GM18870 (cell line): ENCODE measurements at regions not wholly inside any gene's neighbourhood (a gene's known extent, or its start where the extent isn't known, plus 50 kb on each side); places are given as distances from the start of the nearest gene placed in this dataset.
"Not testable (repeated sequence)": the region's sequence is repeated elsewhere in the genome, so short reads cannot be mapped to it uniquely, and the experiment has no call there.

Experiments
- ATAC-seq: cut with Tn5 transposase; IDR thresholded peaks from one replicate; pipeline ENCODE4 v1.9.1; 2021; ENCODE audit warnings: moderate library complexity; ENCODE audit not compliant: unreplicated experiment

DNA sequence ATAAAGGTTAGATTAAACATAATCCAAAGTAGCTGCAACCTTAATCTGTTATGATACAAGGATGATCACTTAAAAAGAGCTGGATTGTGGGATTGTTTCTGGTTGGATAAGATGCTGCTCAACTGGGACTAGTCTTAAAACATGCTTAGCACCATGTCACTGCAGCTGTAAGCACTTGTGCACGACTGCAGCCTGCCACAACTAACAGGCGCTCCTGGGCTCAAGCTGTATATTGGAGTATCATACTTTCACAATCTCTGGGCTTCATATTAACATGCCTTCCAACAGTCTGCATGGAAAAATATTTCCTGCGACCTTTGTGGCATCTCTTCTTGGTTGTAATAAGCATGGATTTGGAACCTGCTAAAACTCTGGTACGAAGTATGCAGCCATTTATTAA, 493.0 kb upstream of the PITX2 start:
- no peak for ATAC-seq

DNA sequence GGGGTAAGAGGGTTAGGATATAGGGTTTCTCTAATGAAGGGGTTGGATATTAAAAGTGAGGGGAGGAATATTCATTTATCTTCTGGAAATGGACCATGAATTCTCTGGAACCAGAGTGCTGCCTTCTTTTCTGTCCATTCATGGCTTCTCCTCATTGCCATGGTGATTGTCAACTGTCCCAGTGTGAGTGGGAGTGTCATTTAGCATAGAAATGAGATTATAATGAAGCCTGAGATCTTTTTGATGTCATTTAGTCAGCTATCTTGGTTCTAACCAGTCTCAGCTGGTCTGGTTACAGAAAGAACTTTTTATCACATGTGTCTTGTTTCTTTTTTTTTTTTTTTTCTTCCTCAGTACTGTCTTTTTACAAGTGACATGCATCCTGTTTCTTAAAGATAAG, 497.3 kb upstream of the PITX2 start:
- no peak for ATAC-seq

DNA sequence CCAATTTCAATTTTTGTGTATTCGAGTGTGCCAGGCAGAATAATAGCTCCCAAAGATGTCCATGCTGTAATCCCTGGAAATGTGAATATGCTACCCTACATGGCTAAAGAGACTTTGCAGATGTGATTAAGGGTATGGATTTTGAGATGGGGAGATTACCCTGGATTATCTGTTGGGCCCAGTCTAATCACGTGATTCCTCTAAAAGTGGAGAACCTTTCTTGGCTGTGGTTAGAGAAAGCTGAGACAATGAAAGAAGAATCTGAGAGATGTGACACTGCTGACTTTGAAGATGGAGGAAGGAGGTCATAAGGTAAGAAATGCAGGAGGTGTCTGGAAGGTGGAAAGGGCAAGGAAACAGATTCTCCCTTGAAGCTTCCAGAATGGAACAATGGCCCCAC, 503.5 kb upstream of the PITX2 start:
- no peak for ATAC-seq

DNA sequence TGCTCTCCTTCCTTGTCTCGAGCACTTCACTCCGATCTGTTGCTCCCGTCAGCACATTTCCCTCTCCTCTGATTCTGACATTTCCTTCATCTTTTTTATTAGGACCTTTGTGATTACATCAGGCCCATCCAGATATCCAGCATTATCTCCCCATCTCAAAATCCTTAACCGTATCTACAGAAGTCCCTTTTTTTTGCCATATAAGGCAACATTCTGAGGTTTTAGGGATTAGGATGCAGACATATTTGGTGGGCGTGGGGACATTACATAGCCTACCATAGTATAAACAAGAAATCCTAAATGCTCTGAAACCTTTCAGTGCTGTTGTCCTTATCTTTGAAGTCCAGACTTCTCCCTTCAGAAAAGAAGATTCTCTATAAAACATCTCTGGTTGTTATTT, 505.0 kb upstream of the PITX2 start:
- ATAC-seq = no peak

DNA sequence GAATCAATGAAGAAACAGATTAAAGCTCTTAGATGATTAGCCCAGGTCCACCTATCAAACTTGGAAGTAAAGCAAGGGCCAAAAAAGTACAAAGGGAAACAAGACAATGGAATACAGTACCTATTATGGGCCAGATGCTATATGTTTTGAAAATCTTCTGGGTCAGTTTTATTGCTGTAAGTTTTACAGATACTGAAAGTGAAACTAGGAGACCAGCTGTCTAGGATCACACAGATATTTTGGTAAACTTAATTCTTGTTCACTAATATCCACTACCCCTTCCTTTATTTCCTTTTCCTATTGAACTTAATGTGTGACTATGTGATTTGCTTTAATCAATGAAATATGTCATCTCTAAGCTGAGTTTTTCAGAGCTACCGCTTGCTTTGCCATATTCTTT, 505.4 kb upstream of the PITX2 start:
- no peak for ATAC-seq

DNA sequence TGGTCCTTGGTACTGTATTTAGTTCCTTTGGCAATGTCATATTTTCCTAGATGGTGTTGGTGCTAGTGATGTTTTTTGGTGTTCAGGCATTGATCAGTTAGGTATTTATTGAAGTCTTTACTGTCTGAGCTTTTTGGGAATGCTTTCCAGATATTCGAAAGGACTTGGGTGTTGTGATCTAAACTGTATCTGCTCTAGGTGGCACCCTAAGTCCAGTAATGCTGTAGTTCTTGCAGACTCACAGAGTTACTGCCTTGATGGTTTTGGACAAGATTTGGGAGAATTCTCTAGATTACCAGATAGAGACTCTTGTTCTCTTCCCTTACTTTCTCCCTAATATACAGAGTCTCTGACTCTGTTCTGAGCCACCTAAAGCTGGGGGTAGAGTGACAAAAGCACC, 513.6 kb upstream of the PITX2 start:
- no peak for ATAC-seq

DNA sequence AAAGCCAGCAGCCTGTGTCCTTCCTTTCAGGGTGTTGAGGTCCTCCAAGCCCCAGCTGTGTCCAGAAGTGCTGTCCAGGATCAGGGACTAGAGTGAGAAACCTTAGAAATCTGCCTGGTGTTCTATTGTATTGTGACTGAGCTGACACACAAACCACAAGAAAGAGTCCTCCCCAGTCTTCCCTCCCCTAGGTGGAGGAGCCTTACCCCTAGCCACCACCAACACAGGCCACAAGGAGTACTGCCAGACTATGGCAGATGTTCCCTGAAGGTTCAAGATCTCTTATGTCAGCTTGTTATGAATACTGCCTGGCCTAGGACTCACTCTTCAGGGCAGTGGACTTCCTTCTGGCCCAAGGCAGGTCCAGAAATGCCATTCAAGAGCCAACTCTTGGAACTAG, 514.1 kb upstream of the PITX2 start:
- no peak for ATAC-seq

DNA sequence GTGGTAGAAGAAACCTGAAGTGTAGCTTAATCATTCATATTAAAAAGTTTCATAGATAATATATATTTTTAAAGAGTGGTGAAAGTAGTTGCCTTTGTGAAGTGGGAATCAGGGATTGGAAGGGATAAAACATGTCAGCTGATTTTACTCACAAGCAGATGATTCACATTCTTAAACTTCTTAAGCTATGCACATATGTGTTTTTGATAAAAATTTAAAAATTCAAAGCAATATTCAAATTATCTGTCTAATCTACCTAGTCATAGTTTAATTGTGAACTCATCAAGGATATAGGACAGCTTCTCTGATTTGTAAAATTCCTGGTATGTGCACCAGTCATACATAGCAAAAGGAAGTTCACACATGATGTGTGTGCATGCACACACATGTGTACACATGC, 520.6 kb upstream of the PITX2 start:
- ATAC-seq = no peak

DNA sequence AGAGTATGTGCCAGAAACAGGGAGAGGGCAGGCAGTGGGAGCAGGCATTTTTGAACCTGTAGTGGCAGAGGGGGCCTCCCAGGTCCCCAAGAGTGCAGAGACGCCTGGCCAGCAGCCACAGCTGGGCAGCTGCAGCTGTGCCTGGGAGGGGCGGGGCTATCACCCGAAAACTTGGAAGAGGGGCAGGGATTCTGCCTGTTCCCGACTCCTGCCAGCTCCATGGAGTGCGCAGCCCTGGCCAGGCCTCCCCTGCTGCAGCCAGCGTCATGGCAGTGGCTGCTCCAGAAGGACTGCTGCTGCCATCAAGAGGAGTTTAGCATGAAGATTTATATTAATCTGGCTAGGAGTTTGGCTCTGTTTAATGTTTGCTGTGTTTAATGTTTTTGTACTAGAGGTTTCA, 532.1 kb upstream of the PITX2 start:
- no peak for ATAC-seq

DNA sequence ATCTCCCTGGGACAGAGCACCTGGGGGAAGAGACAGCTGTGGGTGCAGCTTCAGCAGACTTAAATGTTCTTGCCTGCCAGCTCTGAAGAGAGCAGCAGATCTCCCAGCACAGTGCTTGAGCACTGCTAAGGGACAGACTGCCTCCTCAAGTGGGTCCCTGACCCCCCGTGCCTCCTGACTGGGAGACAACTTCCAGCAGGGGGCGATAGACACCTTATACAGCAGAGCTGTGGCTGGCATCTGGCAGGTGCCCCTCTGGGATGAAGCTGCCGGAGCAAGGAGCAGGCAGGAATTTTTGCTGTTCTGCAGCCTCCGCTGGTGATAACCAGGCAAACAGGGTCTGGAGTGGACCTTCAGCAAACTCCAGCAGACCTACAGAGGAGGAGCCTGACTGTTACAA, 541.7 kb upstream of the PITX2 start:
- not testable (repeated sequence) for ATAC-seq

DNA sequence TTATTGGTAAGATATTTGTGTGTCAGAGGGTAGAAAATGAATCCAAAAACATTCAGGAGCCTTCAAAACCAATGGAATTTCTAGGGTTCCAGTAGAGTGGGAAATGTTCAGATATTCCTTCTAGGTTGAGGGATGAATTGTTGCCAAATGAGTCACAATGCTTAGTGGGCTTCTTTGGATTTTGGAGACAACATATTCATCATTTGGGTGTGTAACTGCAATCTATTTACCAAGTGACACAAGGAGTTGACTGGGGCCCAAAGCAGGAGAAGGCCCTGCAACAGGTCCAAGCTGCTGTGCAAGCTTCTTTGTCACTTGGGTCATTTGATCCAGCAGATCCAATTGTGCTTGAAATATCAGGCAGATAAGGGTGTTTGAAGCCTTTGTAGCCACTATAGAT, 551.5 kb upstream of the PITX2 start:
- ATAC-seq = no peak

DNA sequence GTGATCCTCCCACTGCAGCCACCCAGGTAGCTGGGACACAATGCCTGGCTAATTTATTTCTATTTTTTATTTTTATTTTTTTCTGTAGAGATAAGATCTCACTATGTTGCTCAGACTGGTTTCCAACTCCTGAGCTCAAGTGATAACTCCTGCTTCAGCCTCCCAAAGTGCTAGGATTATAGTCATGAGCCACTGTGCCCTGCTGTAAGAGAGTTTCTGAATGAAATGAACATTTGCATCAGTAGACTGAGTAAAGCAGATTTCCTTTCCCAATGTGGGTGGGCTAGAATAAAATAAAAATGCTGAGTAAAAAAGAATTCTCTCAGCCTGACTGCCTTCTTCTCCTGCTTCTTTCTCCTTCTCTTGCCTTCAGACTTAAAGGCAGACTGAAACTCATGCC, 555.4 kb upstream of the PITX2 start:
- no peak for ATAC-seq

DNA sequence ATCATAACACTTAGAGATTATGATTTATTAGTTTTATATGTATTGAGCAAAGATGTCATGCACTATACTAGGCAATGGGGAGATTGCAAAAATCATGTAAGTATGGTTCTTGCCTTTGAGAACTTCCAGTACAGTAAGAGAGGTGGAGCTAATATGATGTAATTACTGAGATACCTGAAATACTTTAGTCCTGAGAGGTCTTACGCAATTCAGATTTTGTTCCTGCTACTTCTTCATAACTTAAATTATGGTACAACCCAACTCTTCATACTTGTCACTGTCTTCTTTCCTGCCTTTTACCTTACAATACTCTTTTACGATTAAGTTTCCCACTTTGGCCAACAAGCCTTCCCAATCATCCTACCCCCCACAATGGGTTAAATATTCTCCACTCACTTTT, 564.2 kb upstream of the PITX2 start:
- no peak for ATAC-seq

DNA sequence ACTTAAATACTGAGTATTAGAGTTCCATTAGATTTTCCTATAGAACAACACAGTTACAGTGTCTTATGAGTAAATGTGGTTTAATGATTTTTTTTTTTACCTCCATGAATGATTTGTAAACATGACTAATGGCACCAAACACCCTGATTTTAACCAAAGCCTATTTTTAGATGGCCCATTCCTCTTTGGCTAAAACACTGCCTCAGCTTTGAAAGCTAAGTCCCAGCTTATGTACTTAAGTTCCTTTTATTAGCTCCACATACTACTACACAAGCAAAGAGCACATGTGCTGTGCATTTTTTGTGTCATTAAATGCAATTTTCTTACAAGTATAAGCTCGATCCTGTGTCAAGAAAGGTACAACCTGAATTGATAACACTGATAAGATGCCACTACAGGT, 575.6 kb upstream of the PITX2 start:
- ATAC-seq = no peak

DNA sequence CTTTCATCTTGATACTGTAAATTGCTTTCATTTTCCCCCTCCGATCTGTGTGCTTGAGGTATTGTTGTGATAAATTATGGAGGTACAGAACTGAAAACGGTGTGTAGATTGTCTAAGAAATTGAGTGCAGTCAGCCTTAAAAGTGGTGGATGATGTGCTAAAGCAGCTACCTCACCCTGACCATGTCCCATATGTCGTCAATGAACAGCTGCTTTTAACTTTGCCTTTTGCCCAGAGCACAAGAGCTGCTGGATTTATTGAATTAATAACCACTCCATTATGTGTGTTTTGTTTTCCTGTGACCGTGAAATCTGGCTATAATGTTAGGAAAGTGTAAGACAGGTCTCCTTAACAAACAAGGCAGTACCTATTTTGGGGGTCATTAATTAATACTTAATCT, 581.9 kb upstream of the PITX2 start:
- no peak for ATAC-seq

DNA sequence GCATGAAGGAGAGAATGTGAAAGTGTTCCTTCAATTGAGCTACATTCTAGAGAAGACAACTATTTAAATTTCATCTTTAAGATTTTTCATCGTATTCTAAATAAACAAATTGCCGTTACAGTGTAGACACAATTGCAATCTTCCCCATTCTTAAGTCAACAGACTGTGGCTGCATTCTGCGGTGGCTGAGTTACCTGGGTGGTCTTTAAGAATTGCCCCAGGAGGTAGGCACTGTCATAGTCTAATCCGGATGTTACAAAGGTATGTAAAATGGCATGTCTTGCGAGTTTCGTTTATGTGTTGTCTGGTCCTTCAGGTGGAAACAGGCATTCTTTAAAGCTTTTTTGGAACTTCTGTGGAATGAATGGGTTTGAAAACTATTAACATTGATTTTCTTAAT, 586.1 kb upstream of the PITX2 start:
- no peak for ATAC-seq

DNA sequence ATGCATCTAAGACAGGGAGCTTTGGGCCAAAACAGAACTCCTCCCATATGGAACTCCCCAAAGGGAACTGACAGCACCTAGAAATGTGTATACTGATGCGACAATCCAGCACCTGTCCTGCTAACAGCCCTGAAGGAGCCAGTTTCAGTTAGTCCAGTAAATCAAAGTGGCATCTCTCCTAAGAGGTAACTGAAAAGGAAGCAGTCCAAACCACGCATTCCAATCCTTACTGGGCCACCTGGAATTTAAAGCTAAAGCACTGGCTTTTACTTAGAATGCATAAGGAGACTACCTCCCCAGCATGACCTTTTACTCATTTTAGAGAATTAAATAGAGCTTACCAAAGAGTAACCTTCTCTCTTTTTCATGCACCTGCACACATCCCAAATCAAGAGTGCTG, 586.8 kb upstream of the PITX2 start:
- no peak for ATAC-seq

DNA sequence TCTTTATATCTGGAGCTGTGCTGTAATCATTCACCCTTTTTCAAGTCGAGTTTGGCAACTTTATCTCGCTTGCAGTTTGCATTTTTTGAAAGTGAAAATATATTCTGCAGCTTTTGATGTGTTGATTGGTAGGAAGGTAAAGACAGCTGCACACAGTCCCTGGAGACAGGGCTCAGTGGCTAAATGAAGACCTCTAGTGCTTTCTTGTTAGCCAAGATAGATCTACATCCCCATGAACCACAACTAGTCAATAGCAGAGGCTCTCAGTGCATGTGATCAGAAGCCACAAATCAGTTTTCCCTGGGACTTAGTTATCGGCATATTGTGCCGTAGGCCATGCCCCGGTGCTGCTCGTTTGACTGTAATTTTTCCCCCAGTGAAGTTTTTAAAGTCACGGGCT, 587.7 kb upstream of the PITX2 start:
- ATAC-seq = no peak

DNA sequence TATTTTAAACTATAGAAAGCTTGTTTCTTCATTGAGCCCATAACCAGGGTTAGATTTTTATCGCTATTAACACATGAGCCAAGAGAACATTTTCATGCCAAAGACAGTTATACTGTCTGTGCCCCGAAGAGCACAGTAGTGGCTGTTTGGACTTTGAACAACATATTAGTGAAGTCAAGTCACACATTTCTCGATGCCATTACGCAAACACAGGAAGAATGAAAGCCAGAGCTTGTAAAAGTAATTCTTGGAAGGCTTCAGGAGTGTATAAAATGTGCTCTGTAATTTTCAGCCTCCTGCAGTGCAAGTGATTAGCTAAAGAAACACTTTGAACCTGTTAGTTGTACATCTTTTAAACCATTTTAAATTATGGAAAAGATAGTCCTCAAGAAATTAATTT, 590.7 kb upstream of the PITX2 start:
- no peak for ATAC-seq

DNA sequence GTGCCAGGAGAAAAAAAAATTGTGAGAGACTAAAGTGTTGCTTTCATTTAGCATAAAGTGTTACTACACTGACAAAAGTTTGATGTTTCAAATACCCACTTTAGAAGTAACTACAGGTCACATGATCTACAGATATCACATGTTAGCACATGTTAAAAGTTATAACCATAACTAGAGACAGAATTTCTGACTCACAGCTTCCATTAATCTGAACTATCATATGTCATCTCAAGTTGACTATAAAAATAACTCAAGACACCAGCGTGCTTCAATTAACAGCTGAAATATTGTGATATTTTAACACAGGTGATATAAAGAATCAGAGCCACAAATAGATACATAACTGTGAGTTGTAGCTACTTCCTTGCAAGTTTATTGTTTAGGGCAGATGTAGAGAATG, 591.5 kb upstream of the PITX2 start:
- ATAC-seq = no peak

DNA sequence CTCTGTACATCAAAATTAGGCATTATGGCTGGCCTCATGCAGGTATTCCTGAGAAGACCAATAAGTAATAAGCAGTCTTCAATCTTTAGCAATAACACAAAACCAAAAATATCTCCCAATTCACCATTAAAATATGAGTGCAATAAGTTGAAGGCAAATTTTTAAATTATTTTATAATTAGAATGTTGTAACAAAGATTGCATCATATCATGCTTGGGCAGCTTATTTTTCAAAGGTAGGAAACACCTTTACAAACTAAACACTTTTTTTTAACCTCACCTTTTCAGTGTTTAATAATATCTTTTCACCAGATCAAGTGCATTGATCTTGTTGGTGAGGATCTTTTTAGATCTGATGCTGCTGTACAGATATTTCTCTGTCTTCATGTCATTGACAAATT, 592.9 kb upstream of the PITX2 start:
- no peak for ATAC-seq

DNA sequence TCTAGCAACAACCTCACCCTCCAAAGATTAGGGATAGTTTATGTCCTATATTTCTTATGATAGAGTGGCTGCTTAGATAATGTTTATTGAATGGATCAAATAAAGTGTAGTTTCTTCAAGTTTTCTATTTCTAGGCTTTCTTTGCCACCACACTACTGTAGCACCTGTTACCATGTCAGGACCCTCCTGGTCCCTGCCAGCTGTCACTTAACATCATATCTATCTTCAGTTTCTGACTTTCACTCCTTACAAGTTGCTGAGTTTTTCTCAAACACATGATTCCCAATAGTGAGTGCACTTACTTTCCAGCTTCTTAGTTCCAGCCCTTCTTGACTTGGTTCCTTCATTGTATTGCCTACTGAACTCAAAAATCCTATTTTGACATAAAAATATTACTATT, 593.9 kb upstream of the PITX2 start:
- no peak for ATAC-seq

DNA sequence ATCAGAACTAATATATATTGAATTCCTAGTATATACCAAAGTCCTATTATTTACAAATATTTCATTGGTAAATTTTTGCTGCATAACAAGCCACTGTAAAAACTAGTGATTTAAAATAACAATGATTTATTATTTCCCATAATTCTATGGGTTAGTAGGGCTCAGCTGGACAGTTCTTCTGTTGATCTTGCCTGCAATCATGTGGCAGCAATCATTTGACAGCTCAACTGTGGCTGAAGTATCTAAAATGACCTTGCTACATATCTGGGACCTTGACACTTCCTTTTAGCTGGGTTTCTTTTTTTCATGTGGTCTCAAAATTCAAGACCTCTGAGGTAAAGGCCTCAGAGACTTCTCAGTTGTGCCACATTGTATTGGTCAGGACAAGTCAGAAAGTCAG, 598.5 kb upstream of the PITX2 start:
- no peak for ATAC-seq

DNA sequence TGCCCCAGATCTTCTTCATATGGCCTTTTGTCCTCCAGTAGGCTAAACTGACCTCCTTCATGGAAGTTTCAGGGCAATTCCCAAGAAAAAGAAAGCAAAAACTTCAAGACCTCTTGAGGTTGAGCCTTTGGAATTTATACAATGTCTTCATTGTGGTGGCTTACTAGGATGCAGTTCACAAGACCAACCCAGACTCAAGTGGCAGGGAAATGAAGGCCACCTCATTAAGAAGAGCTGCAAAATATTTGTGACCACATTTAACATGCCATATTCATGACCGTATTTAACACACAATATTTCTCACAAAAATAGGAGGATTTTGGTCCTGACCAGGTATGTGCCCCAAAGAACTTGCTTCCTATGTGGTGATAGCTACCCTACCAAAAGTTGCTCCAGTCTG, 605.5 kb upstream of the PITX2 start:
- no peak for ATAC-seq
